Upper lobe of left lung (tissue), 4 donors: ENCODE measurements at regions not wholly inside any gene's neighbourhood (a gene's known extent, or its start where the extent isn't known, plus 50 kb on each side); places are given as distances from the start of the nearest gene placed in this dataset.

Experiments used
- POLR2A ChIP-seq, 4 donors: fragments of 450-650 bp; IDR thresholded peaks; one replicate each; pipeline ENCODE4 v1.5.1; 2016 to 2017; ENCODE audit warnings: antibody characterized with exemption in 4 of 4, mild to moderate bottlenecking in 2 of 4
- TF ChIP-seq, protein P1 (sequence below), 6 experiments: fragments of 450-650 bp in 4 of 6; fragments of 200-600 bp in 2 of 6; sonication (generic) in 2 of 6; IDR thresholded peaks; one replicate each; pipeline ENCODE4 v1.5.1; 2016 to 2019; ENCODE audit warnings: antibody characterized with exemption in 6 of 6

DNA sequence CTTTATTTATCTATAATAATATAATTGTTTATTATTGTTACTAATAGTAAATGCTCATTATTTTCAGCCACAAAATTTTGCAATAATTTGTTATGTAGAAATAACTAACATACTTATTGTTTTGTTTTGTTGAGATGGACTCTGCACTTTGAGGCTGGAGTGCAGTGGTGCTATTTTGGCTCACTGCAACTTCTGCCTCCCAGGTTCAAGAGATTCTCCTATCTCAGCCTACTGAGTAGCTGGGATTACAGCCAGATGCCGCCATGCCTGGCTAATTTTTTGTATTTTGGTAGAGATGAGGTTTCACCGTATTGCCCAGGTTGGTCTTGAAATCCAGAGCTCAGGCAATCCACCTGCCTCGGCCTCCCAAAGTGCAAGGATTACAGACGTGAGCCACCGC, 76.6 kb upstream of the RAP1B start:
- TF ChIP-seq, protein P1, sequence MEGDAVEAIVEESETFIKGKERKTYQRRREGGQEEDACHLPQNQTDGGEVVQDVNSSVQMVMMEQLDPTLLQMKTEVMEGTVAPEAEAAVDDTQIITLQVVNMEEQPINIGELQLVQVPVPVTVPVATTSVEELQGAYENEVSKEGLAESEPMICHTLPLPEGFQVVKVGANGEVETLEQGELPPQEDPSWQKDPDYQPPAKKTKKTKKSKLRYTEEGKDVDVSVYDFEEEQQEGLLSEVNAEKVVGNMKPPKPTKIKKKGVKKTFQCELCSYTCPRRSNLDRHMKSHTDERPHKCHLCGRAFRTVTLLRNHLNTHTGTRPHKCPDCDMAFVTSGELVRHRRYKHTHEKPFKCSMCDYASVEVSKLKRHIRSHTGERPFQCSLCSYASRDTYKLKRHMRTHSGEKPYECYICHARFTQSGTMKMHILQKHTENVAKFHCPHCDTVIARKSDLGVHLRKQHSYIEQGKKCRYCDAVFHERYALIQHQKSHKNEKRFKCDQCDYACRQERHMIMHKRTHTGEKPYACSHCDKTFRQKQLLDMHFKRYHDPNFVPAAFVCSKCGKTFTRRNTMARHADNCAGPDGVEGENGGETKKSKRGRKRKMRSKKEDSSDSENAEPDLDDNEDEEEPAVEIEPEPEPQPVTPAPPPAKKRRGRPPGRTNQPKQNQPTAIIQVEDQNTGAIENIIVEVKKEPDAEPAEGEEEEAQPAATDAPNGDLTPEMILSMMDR (IDR thresholded peaks at IDR 0.05): no peak
- no peak for TF ChIP-seq POLR2A (IDR thresholded peaks at IDR 0.05)
